K562 (cell line): ENCODE measurements at regions not wholly inside any gene's neighbourhood (a gene's known extent, or its start where the extent isn't known, plus 50 kb on each side); places are given as distances from the start of the nearest gene placed in this dataset.

ENCODE experiments used
- ATAC-seq: fragments of 200-7000 bp; cut with Tn5 transposase; 3 replicates; pipeline ENCODE4 v1.9.1; 2020; ENCODE audit warnings: moderate library complexity
- BruUV-seq: library from RNA; stranded (reverse); fragments of 400-500 nt; replicated peaks from 2 replicates; lab custom pipeline; 2021; lab: Mats Ljungman, UMichigan
- CTCF ChIA-PET: fragments of 300-600 bp; formaldehyde crosslinking; extraction: SDS; loops from one replicate; lab custom pipeline; 2021; ENCODE audit warnings: low intra/inter-chr PET ratio; lab: Yijun Ruan, JAX
- POLR2A ChIA-PET: fragments of 300-600, 350-650 bp; sonication (Branson Sonifier 250); formaldehyde crosslinking; extraction: SDS; loops from one replicate; lab custom pipeline; 2021; ENCODE audit warnings: antibody characterized with exemption, inconsistent platforms; lab: Yijun Ruan, JAX
- DNase-seq, 4 experiments: peaks; one replicate each; pipeline versions ENCODE4 v3.0.0 to v3.0.0-alpha.2; 2011 to 2018; ENCODE audit warnings: low spot score in 3 of 4, mixed read lengths in 3 of 4; ENCODE audit errors: extremely low read depth in 1 of 4
- FAIRE-seq: peaks from 2 replicates; lab custom pipeline; 2011; peaks lifted over from hg19 to GRCh38; lab: Jason Lieb, UNC
- H2AFZ ChIP-seq: 2 replicates; pipeline ENCODE4 v1.6.0; 2011; ENCODE audit warnings: low read depth, low read length, control low read depth, inconsistent platforms
- H3K27ac ChIP-seq: fragments of 200-600 bp; 3 replicates; pipeline ENCODE4 v1.8.0; 2011; ENCODE audit warnings: low read depth, mild to moderate bottlenecking, control low read depth, inconsistent platforms, low read length, moderate library complexity, mixed read lengths; ENCODE audit errors: extremely low read depth
- H3K27me3 ChIP-seq, 2 experiments: fragments of 300-600 bp in 1 of 2; 2 replicates in 1 of 2; 3 replicates in 1 of 2; pipeline versions ENCODE4 v1.6.0 to v1.8.0; 2011; ENCODE audit warnings: inconsistent platforms in 2 of 2, low read length in 2 of 2, mild to moderate bottlenecking in 1 of 2, mixed read lengths in 1 of 2, moderate library complexity in 1 of 2; ENCODE audit not compliant: control insufficient read depth in 2 of 2, insufficient read depth in 2 of 2
- H3K36me3 ChIP-seq: fragments of 300-600 bp; 3 replicates; pipeline ENCODE4 v1.8.0; 2011; ENCODE audit warnings: mild to moderate bottlenecking, low read length, inconsistent platforms; ENCODE audit not compliant: control insufficient read depth, insufficient read depth
- H3K4me1 ChIP-seq, 2 experiments: fragments of 200-600 bp in 1 of 2; replicated peaks in 1 of 2; 2 replicates in 1 of 2; 3 replicates in 1 of 2; pipeline versions ENCODE4 v1.5.1 to v1.8.0; 2011; ENCODE audit warnings: inconsistent platforms in 2 of 2, low read length in 2 of 2, mild to moderate bottlenecking in 1 of 2, mixed read lengths in 1 of 2, moderate library complexity in 1 of 2; ENCODE audit not compliant: control insufficient read depth in 2 of 2, insufficient read depth in 2 of 2
- H3K4me2 ChIP-seq: 2 replicates; pipeline ENCODE4 v1.6.1; 2011; ENCODE audit warnings: low read length, control low read depth, inconsistent platforms, mixed read lengths; ENCODE audit not compliant: insufficient read depth
- H3K4me3 ChIP-seq: fragments of 200-600 bp; sonication (generic), shearing (Covaris generic); 2 replicates; pipeline ENCODE4 v1.5.1; 2016; ENCODE audit warnings: control low read depth, inconsistent platforms
- H3K79me2 ChIP-seq: fragments of 200-600 bp; 3 replicates; pipeline ENCODE4 v1.8.0; 2011; ENCODE audit warnings: low read length, inconsistent platforms; ENCODE audit not compliant: control insufficient read depth, insufficient read depth
- H3K9ac ChIP-seq, 2 experiments: 2 replicates each; pipeline versions ENCODE4 v1.6.0 to v1.6.1; 2011; ENCODE audit warnings: low read depth in 2 of 2, low read length in 2 of 2, control low read depth in 1 of 2, inconsistent platforms in 1 of 2, mild to moderate bottlenecking in 1 of 2, mixed read lengths in 1 of 2; ENCODE audit not compliant: insufficient read depth in 1 of 2
- H3K9me1 ChIP-seq: one replicate; pipeline ENCODE4 v1.6.0; 2011; ENCODE audit warnings: inconsistent platforms, mild to moderate bottlenecking, low read length, moderate library complexity; ENCODE audit not compliant: control insufficient read depth, insufficient read depth
- H3K9me3 ChIP-seq: replicated peaks from 2 replicates; pipeline ENCODE4 v1.5.1; 2011; ENCODE audit warnings: low read depth, low read length, inconsistent platforms; ENCODE audit not compliant: control insufficient read depth, insufficient read depth
- H4K20me1 ChIP-seq: replicated peaks from 2 replicates; pipeline ENCODE4 v1.6.1; 2011; ENCODE audit warnings: low read length, inconsistent platforms, mixed read lengths; ENCODE audit not compliant: control insufficient read depth, insufficient read depth
- ELF1 ChIP-seq: fragments of 200-800 bp; sonication (Bioruptor generic); IDR thresholded peaks from 2 replicates; pipeline ENCODE4 v1.6.1; 2016; ENCODE audit warnings: missing genetic modification characterization, missing compliant biosample characterization
- GATAD2A ChIP-seq: fragments of 450-650 bp; IDR thresholded peaks from 2 replicates; pipeline ENCODE4 v1.6.1; 2017
- GATAD2B ChIP-seq: fragments of 450-650 bp; IDR thresholded peaks from 2 replicates; pipeline ENCODE4 v1.6.1; 2017; ENCODE audit warnings: mild to moderate bottlenecking, borderline replicate concordance
- RBM34 ChIP-seq: fragments of 200-400 bp; formaldehyde crosslinking; IDR thresholded peaks from 2 replicates; pipeline ENCODE4 v1.6.1; 2018; ENCODE audit warnings: low read length, borderline replicate concordance; ENCODE audit not compliant: insufficient read depth
- ZNF224 ChIP-seq: sonication (generic); formaldehyde crosslinking; IDR thresholded peaks from 2 replicates; pipeline ENCODE4 v1.8.0; 2022; ENCODE audit warnings: mild to moderate bottlenecking, missing genetic modification reagents
- ZNF24 ChIP-seq: fragments of 450-650 bp; IDR thresholded peaks from 2 replicates; pipeline ENCODE4 v1.6.1; 2016
- ZNF398 ChIP-seq: fragments of 250-450 bp; sonication (Bioruptor Pico); IDR thresholded peaks from 2 replicates; pipeline ENCODE4 v1.8.0; 2021; ENCODE audit warnings: moderate library complexity, mild to moderate bottlenecking, inconsistent platforms
- WGBS: fragments of 100-300 bp; shearing (Covaris generic); methylation state at CpG from one replicate; pipeline ENCODE4 v1.1.6; 2016; ENCODE audit warnings: low coverage, mixed read lengths; ENCODE audit not compliant: insufficient coverage; ENCODE audit errors: missing lambda C conversion rate; 5-methylcytosine and 5-hydroxymethylcytosine counted together
- in situ Hi-C: fragments of 300-500 bp; cut with MboI; formaldehyde crosslinking; loops from 4 replicates; pipeline ENCODE4 v1.15.0; 2018; ENCODE audit warnings: inconsistent platforms, mixed read lengths
- intact Hi-C: fragments of 100-400 bp; cut with micrococcal nuclease; formaldehyde crosslinking; loops from 2 replicates; pipeline ENCODE4 v1.14.2; 2022
- TF ChIP-seq, protein P1 (sequence below): sonication (generic); formaldehyde crosslinking; IDR thresholded peaks from 2 replicates; pipeline ENCODE4 v1.4.0; 2020; ENCODE audit warnings: mild to moderate bottlenecking, missing genetic modification reagents

- no peak for FAIRE-seq
- CTCF ChIA-PET, result no interaction called here
Measured at GRCh38 chr14:98470663-98471062, 801.3 kb downstream of the BCL11B start.

More at GRCh38 chr14:98470663-98471062, 801.3 kb downstream of the BCL11B start:
- no peaks in the 10 kb centered on the region for H3K4me1 ChIP-seq
- no peak for ATAC-seq
- BruUV-seq, result no TSS peak
- no peak overlapping the region for H2AFZ ChIP-seq
- H3K27me3 ChIP-seq, result no peaks in the 10 kb centered on the region
- no peaks in the 10 kb centered on the region for H3K79me2 ChIP-seq
- no peak overlapping the region for H3K27ac ChIP-seq
- 0% methylated on average over 3 of the region's 4 CpGs for WGBS
- POLR2A ChIA-PET, result no interaction called here
- no peak overlapping the region for H3K4me2 ChIP-seq
- H3K4me3 ChIP-seq, result no peak overlapping the region
- intact Hi-C loops, result no loop called here
- TF ChIP-seq ZNF24 (no peak), GATAD2A (no peak), ELF1 (tag) (no peak), ZNF398 (no peak), RBM34 (no peak), GATAD2B (no peak), ZNF224 (CRISPR knock-in tag) (no peak)
- TF ChIP-seq, protein P1, sequence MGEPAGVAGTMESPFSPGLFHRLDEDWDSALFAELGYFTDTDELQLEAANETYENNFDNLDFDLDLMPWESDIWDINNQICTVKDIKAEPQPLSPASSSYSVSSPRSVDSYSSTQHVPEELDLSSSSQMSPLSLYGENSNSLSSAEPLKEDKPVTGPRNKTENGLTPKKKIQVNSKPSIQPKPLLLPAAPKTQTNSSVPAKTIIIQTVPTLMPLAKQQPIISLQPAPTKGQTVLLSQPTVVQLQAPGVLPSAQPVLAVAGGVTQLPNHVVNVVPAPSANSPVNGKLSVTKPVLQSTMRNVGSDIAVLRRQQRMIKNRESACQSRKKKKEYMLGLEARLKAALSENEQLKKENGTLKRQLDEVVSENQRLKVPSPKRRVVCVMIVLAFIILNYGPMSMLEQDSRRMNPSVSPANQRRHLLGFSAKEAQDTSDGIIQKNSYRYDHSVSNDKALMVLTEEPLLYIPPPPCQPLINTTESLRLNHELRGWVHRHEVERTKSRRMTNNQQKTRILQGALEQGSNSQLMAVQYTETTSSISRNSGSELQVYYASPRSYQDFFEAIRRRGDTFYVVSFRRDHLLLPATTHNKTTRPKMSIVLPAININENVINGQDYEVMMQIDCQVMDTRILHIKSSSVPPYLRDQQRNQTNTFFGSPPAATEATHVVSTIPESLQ, result no peak
- TF ChIP-seq, all 486 proteins: peak for 0
- 0 out of 2 replicates have a peak, but pooled peaks cover 1% of the 10 kb centered on the region for H3K9me3 ChIP-seq
- H4K20me1 ChIP-seq, result no peaks in the 10 kb centered on the region
- H3K9ac ChIP-seq, result no peak overlapping the region
- H3K36me3 ChIP-seq, result no peaks in the 10 kb centered on the region
- in situ Hi-C loops, result no loop called here
- no peak for DNase-seq
- no peaks in the 10 kb centered on the region for H3K9me1 ChIP-seq
